A549 (cell line): ENCODE measurements at regions not wholly inside any gene's neighbourhood (a gene's known extent, or its start where the extent isn't known, plus 50 kb on each side); places are given as distances from the start of the nearest gene placed in this dataset.

Source experiments
- ATAC-seq, 2 experiments: fragments of 200-7000 bp in 1 of 2; fragments of >200 bp in 1 of 2; cut with Nextera tagmentation in 1 of 2; cut with Tn5 transposase in 1 of 2; 3 replicates each; pipeline versions ENCODE4 v1.8.0 to v1.9.1; 2018 to 2020; ENCODE audit warnings: mild to moderate bottlenecking in 1 of 2, moderate library complexity in 1 of 2
- CTCF ChIA-PET: fragments of 300-600 bp; sonication (Branson Sonifier 250); formaldehyde crosslinking; extraction: SDS; loops from one replicate; lab custom pipeline; 2021; ENCODE audit warnings: antibody characterized with exemption, inconsistent platforms; lab: Yijun Ruan, JAX
- POLR2A ChIA-PET: fragments of 350-600 bp; formaldehyde crosslinking; extraction: SDS; loops from one replicate; lab custom pipeline; 2021; ENCODE audit warnings: antibody characterized with exemption, inconsistent platforms; lab: Yijun Ruan, JAX
- DNase-seq, 2 experiments: peaks; one replicate each; pipeline versions ENCODE4 v3.0.0 to v3.0.0-alpha.2; 2011 to 2016; ENCODE audit warnings: low read depth in 1 of 2, low spot score in 1 of 2
- FAIRE-seq: peaks from 2 replicates; lab custom pipeline; 2011; peaks lifted over from hg19 to GRCh38; lab: Jason Lieb, UNC
- H3K27ac ChIP-seq, 2 experiments: fragments of >200 bp; sonication (Bioruptor Twin); formaldehyde crosslinking; 3 replicates each; pipeline ENCODE4 v1.5.1; 2016 to 2017
- H3K4me1 ChIP-seq: fragments of >200 bp; sonication (Bioruptor Twin); formaldehyde crosslinking; 3 replicates; pipeline ENCODE4 v1.6.1; 2016
- H3K4me2 ChIP-seq: fragments of >200 bp; sonication (Bioruptor Twin); formaldehyde crosslinking; 3 replicates; pipeline ENCODE4 v1.6.1; 2016
- H3K4me3 ChIP-seq: fragments of >200 bp; sonication (Bioruptor Twin); formaldehyde crosslinking; 3 replicates; pipeline ENCODE4 v1.5.1; 2016
- H3K9me3 ChIP-seq: fragments of >200 bp; sonication (Bioruptor Twin); formaldehyde crosslinking; 3 replicates; pipeline ENCODE4 v1.6.1; 2016
- CBX2 ChIP-seq: fragments of 200-600 bp; sonication (generic); IDR thresholded peaks from 2 replicates; pipeline ENCODE4 v1.6.1; 2016; ENCODE audit warnings: low read depth, mild to moderate bottlenecking, borderline replicate concordance
- CHD2 ChIP-seq: fragments of 150-350 bp; IDR thresholded peaks from 2 replicates; pipeline ENCODE4 v1.6.1; 2014; ENCODE audit warnings: low read length; ENCODE audit not compliant: partially characterized antibody
- EP300 ChIP-seq, 2 experiments: fragments of >200 bp; sonication (Bioruptor Twin); formaldehyde crosslinking; IDR thresholded peaks; 2 replicates in 1 of 2; 3 replicates in 1 of 2; pipeline ENCODE4 v1.6.1; 2016 to 2017
- ESRRA ChIP-seq: fragments of 150-350 bp; IDR thresholded peaks from 2 replicates; pipeline ENCODE4 v1.6.1; 2014; ENCODE audit warnings: mild to moderate bottlenecking, low read length, borderline replicate concordance
- FOSB ChIP-seq: fragments of 250-450 bp; sonication (Bioruptor Pico); IDR thresholded peaks from 2 replicates; pipeline ENCODE4 v1.5.0; 2020; ENCODE audit warnings: mild to moderate bottlenecking, moderate library complexity
- FOXS1 ChIP-seq: fragments of 250-450 bp; sonication (Bioruptor Pico); IDR thresholded peaks from 2 replicates; pipeline ENCODE4 v1.5.0; 2020; ENCODE audit warnings: mild to moderate bottlenecking, moderate library complexity
- HDAC2 ChIP-seq: fragments of 200-600 bp; sonication (generic); IDR thresholded peaks from 2 replicates; pipeline ENCODE4 v1.6.1; 2016
- HEYL ChIP-seq: fragments of 250-450 bp; sonication (Bioruptor Pico); IDR thresholded peaks from 2 replicates; pipeline ENCODE4 v1.8.0; 2021; ENCODE audit warnings: mild to moderate bottlenecking, moderate library complexity
- HMGXB4 ChIP-seq: fragments of 250-450 bp; sonication (Bioruptor Pico); IDR thresholded peaks from 2 replicates; pipeline ENCODE4 v1.5.0; 2021; ENCODE audit warnings: mild to moderate bottlenecking, moderate library complexity, borderline replicate concordance
- JUNB ChIP-seq: fragments of >200 bp; sonication (Bioruptor Twin); formaldehyde crosslinking; IDR thresholded peaks from 2 replicates; pipeline ENCODE4 v1.6.1; 2016
- MAFK ChIP-seq: fragments of 450-650 bp; IDR thresholded peaks from 2 replicates; pipeline ENCODE4 v1.6.1; 2014; ENCODE audit not compliant: partially characterized antibody
- MAZ ChIP-seq: fragments of 150-350 bp; IDR thresholded peaks from 2 replicates; pipeline ENCODE4 v1.6.1; 2014; ENCODE audit warnings: antibody characterized with exemption, low read depth, low read length, borderline replicate concordance
- MYC ChIP-seq: IDR thresholded peaks from 2 replicates; pipeline ENCODE4 v1.6.1; 2012; ENCODE audit warnings: mild to moderate bottlenecking, inconsistent platforms, low read length, improper control_type of control experiment, borderline replicate concordance
- PBX3 ChIP-seq: IDR thresholded peaks from 2 replicates; pipeline ENCODE4 v1.6.1; 2012
- PHF8 ChIP-seq: fragments of 200-600 bp; sonication (generic); IDR thresholded peaks from 2 replicates; pipeline ENCODE4 v1.6.1; 2016; ENCODE audit warnings: low read depth, mild to moderate bottlenecking, antibody characterized with exemption, moderate library complexity, borderline replicate concordance
- POLR2A ChIP-seq: IDR thresholded peaks from 2 replicates; pipeline ENCODE4 v1.6.1; 2012; ENCODE audit warnings: mild to moderate bottlenecking, low read length
- POLR2AphosphoS2 ChIP-seq: conservative IDR thresholded peaks from 2 replicates; pipeline ENCODE4 v1.6.1; 2012; ENCODE audit warnings: low read length, improper control_type of control experiment, inconsistent platforms
- RAD21 ChIP-seq, 2 experiments: fragments of >200 bp in 1 of 2; sonication (Bioruptor Twin) in 1 of 2; formaldehyde crosslinking in 1 of 2; IDR thresholded peaks in 1 of 2; conservative IDR thresholded peaks in 1 of 2; 2 replicates in 1 of 2; 3 replicates in 1 of 2; pipeline ENCODE4 v1.6.1; 2012 to 2018; ENCODE audit warnings: inconsistent platforms in 1 of 2
- REST ChIP-seq: fragments of 200-600 bp; sonication (generic); IDR thresholded peaks from 2 replicates; pipeline ENCODE4 v1.6.1; 2016; ENCODE audit warnings: antibody characterized with exemption, mild to moderate bottlenecking, moderate library complexity
- RFX5 ChIP-seq: fragments of 450-650 bp; IDR thresholded peaks from 2 replicates; pipeline ENCODE4 v1.7.1; 2014; ENCODE audit warnings: antibody characterized with exemption, mild to moderate bottlenecking, moderate library complexity
- SMC3 ChIP-seq: fragments of >200 bp; sonication (Bioruptor Twin); formaldehyde crosslinking; IDR thresholded peaks from 3 replicates; pipeline ENCODE4 v1.6.1; 2018; ENCODE audit warnings: inconsistent platforms
- SREBF2 ChIP-seq: fragments of 450-650 bp; IDR thresholded peaks from 2 replicates; pipeline ENCODE4 v1.6.1; 2014; ENCODE audit warnings: mild to moderate bottlenecking, moderate library complexity
- TFCP2L1 ChIP-seq: fragments of 250-450 bp; sonication (Bioruptor Pico); IDR thresholded peaks from 2 replicates; pipeline ENCODE4 v1.5.0; 2021; ENCODE audit warnings: mild to moderate bottlenecking
- TP53 ChIP-seq: fragments of 250-450 bp; sonication (Bioruptor Pico); IDR thresholded peaks from 2 replicates; pipeline ENCODE4 v1.5.0; 2021; ENCODE audit warnings: mild to moderate bottlenecking, moderate library complexity
- ZFP36 ChIP-seq: fragments of 450-650 bp; IDR thresholded peaks from 2 replicates; pipeline ENCODE4 v1.6.1; 2014; ENCODE audit warnings: borderline replicate concordance; ENCODE audit not compliant: partially characterized antibody
- ZNF302 ChIP-seq: fragments of 250-450 bp; sonication (Bioruptor Pico); IDR thresholded peaks from 2 replicates; pipeline ENCODE4 v1.9.0; 2021; ENCODE audit warnings: inconsistent platforms, mild to moderate bottlenecking, moderate library complexity
- ZSCAN20 ChIP-seq: fragments of 250-450 bp; sonication (Bioruptor Pico); IDR thresholded peaks from 2 replicates; pipeline ENCODE4 v1.8.0; 2022; ENCODE audit warnings: mild to moderate bottlenecking, moderate library complexity
- WGBS: methylation state at CpG from one replicate; pipeline ENCODE4 v1.1.6; 2017; ENCODE audit errors: missing lambda C conversion rate; 5-methylcytosine and 5-hydroxymethylcytosine counted together
- TF ChIP-seq, protein P1 (sequence below): fragments of 150-350 bp; IDR thresholded peaks from 2 replicates; pipeline ENCODE4 v1.6.1; 2014; ENCODE audit warnings: low read depth, mild to moderate bottlenecking, low read length
- TF ChIP-seq, protein P2 (sequence below): IDR thresholded peaks from 2 replicates; pipeline ENCODE4 v1.6.1; 2012; ENCODE audit warnings: low read depth, borderline replicate concordance
- TF ChIP-seq, protein P3 (sequence below): fragments of 250-450 bp; sonication (Bioruptor Pico); IDR thresholded peaks from 2 replicates; pipeline ENCODE4 v1.5.0; 2020; ENCODE audit warnings: low read depth, mild to moderate bottlenecking, moderate library complexity
- TF ChIP-seq, protein P4 (sequence below): IDR thresholded peaks from 2 replicates; pipeline ENCODE4 v1.6.1; 2012

- no peak for DNase-seq
- no peaks in the 10 kb centered on the region for H3K4me1 ChIP-seq
- 25% methylated on average over 3 of the region's 3 CpGs for WGBS
- no peak for TF ChIP-seq CHD2
- TF ChIP-seq HMGXB4 (CRISPR knock-in tag) = no peak
- no peak for TF ChIP-seq MYC
- no peak for TF ChIP-seq PHF8
- TF ChIP-seq HEYL (CRISPR knock-in tag) = no peak
- no peak for TF ChIP-seq HDAC2
- TF ChIP-seq ESRRA = no peak
- no peak for TF ChIP-seq JUNB
- no peak for TF ChIP-seq ZFP36
- TF ChIP-seq TP53 (CRISPR knock-in tag) = no peak
- TF ChIP-seq FOXS1 (CRISPR knock-in tag) = no peak
- no peak for TF ChIP-seq RFX5
- TF ChIP-seq, protein P1, sequence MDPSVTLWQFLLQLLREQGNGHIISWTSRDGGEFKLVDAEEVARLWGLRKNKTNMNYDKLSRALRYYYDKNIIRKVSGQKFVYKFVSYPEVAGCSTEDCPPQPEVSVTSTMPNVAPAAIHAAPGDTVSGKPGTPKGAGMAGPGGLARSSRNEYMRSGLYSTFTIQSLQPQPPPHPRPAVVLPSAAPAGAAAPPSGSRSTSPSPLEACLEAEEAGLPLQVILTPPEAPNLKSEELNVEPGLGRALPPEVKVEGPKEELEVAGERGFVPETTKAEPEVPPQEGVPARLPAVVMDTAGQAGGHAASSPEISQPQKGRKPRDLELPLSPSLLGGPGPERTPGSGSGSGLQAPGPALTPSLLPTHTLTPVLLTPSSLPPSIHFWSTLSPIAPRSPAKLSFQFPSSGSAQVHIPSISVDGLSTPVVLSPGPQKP = no peak
- TF ChIP-seq, all 56 proteins: peak for 0
- H3K9me3 ChIP-seq = no peaks in the 10 kb centered on the region
- no peak overlapping the region for H3K27ac ChIP-seq
- H3K4me3 ChIP-seq = no peak overlapping the region
- ChIA-PET CTCF (interaction anchor here (1.2 kb wide), 1 partner anchor 51 kb away, joined by 3 read pairs; no protein-coding TSS in a partner anchor), POLR2A (no interaction called here)
- no peak overlapping the region for H3K4me2 ChIP-seq
- FAIRE-seq (no peak), ATAC-seq (no peak)
Measured at GRCh38 chr18:74023220-74023619, 124.4 kb downstream of the FBXO15 start.

DNA sequence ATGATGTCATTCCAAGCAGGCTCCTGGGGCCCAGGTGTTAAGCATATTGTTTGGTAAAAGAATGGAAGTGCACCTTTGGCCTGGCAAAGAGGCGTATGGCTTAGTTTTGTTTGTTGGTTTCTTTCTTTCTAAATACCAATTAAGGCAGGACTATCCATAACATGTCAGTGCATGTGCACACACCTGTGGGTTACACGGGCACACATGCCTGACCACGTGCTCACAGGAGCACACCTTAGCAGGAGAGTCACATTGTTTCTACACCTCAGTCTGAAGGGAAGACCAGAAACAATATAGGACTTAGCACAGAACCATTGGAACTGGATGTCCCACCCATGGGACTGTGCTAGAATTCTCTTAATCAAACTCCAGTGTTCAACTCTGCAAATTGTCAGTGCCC is 127.8 kb downstream of the FBXO15 start:
- no peak for ATAC-seq
- FAIRE-seq = no peak
- H3K4me1 ChIP-seq = no peaks in the 10 kb centered on the region
- no peak overlapping the region for H3K4me2 ChIP-seq
- H3K27ac ChIP-seq = no peak overlapping the region
- DNase-seq = no peak
- no peaks in the 10 kb centered on the region for H3K9me3 ChIP-seq
- H3K4me3 ChIP-seq = no peak overlapping the region
- ChIA-PET POLR2A (no interaction called here), CTCF (no interaction called here)
- 22% methylated on average over 3 of the region's 3 CpGs for WGBS
- TF ChIP-seq SMC3 (no peak), PHF8 (no peak), SREBF2 (no peak), RAD21 (conservative IDR thresholded peaks at IDR 0.05 in 1 of 2, IDR thresholded peaks at IDR 0.05 in 1 of 2) (no peak), ZSCAN20 (CRISPR knock-in tag) (no peak), TFCP2L1 (CRISPR knock-in tag) (no peak), POLR2AphosphoS2 (no peak), MAZ (no peak), FOSB (no peak), ZNF302 (CRISPR knock-in tag) (no peak), EP300 (IDR thresholded peaks at IDR 0.05) (no peak), CBX2 (no peak), MAFK (no peak), PBX3 (no peak), REST (no peak), POLR2A (no peak)
- TF ChIP-seq, protein P2, sequence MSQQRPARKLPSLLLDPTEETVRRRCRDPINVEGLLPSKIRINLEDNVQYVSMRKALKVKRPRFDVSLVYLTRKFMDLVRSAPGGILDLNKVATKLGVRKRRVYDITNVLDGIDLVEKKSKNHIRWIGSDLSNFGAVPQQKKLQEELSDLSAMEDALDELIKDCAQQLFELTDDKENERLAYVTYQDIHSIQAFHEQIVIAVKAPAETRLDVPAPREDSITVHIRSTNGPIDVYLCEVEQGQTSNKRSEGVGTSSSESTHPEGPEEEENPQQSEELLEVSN = no peak
- TF ChIP-seq, protein P3, sequence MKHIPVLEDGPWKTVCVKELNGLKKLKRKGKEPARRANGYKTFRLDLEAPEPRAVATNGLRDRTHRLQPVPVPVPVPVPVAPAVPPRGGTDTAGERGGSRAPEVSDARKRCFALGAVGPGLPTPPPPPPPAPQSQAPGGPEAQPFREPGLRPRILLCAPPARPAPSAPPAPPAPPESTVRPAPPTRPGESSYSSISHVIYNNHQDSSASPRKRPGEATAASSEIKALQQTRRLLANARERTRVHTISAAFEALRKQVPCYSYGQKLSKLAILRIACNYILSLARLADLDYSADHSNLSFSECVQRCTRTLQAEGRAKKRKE (CRISPR knock-in tag) = no peak
- TF ChIP-seq, protein P4, sequence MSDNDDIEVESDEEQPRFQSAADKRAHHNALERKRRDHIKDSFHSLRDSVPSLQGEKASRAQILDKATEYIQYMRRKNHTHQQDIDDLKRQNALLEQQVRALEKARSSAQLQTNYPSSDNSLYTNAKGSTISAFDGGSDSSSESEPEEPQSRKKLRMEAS = no peak
